GM19372 (cell line): ENCODE measurements at regions not wholly inside any gene's neighbourhood (a gene's known extent, or its start where the extent isn't known, plus 50 kb on each side); places are given as distances from the start of the nearest gene placed in this dataset.

Source experiments
- ATAC-seq: cut with Tn5 transposase; IDR thresholded peaks from one replicate; pipeline ENCODE4 v1.9.1; 2021; ENCODE audit warnings: mild to moderate bottlenecking, low read depth, moderate library complexity; ENCODE audit not compliant: unreplicated experiment

DNA sequence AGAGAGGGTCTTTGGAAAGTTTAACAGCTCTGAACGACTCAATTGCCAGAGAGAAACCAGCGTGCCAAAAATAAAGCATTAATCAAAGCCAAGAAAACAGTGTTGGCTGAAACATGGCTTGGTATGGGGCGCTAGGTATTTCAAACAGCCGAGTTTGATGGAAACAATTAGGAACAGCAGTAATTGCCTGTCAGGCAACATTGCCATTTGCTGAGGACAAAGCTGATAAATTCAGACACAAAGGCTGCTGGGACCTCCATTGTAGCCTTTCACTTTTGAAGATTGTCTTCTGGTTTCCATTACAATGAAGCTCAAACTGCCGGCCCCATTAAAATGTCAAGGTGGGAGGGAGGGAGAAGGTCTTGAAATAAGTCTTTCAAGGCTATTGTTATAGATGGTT lies 125.4 kb upstream of the SPDL1 start:
- ATAC-seq: no peak

DNA sequence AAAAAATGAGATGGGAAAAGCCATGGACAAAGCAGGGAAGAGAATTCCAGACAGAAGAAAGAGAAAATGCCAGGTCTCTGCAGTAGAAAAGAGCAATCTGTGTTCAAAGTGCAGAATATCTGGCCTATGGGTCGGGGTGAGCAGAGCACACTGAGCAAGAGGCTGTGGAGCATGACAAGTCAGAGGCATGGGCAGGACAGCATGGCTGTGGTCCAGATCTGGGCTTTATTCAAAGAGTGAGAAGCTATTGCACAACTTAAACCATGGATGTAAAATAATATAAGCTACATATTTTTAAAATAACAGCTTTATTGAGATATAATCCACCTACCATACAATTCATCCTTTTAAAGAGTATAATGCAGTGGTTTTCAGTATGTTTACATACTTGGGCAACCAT lies 133.1 kb upstream of the SPDL1 start:
- no peak for ATAC-seq

DNA sequence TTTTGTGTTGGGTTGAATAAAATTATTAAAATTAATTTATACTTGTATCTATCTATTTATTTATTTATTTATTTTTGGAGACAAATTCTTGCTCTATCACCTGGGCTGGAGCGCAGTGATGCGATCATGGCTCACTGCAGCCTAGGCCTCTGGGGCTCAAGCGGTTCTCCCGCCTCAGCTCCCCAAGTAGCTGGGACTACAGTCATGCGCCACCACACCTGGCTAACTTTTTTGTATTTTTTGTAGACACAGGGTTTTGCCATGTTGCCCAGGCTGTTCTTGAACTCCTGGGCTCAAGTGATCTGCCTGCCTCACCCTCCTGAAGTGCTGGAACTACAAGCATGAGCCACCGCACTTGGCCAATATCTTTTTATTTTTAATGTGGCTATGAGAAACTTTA lies 134.7 kb upstream of the SPDL1 start:
- ATAC-seq: no peak

DNA sequence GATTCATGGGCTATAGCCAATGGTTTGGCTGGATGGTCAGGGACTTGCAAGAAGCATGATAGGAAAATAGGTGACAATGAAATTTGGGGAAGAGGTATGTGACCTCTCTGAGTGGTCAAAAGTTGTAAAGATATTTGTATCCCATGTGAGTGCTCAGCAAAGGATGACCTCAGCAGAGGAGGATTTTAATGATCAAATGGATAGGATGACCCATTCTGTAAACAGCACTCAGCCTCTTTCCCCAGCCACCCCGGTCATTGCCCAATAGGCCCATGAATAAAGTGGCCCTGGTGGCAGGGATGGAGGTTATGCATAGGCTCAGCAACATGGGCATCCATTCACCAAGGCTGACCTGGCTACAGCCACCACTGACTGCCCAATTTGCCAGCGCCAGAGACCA lies 138.4 kb upstream of the SPDL1 start:
- no peak for ATAC-seq

DNA sequence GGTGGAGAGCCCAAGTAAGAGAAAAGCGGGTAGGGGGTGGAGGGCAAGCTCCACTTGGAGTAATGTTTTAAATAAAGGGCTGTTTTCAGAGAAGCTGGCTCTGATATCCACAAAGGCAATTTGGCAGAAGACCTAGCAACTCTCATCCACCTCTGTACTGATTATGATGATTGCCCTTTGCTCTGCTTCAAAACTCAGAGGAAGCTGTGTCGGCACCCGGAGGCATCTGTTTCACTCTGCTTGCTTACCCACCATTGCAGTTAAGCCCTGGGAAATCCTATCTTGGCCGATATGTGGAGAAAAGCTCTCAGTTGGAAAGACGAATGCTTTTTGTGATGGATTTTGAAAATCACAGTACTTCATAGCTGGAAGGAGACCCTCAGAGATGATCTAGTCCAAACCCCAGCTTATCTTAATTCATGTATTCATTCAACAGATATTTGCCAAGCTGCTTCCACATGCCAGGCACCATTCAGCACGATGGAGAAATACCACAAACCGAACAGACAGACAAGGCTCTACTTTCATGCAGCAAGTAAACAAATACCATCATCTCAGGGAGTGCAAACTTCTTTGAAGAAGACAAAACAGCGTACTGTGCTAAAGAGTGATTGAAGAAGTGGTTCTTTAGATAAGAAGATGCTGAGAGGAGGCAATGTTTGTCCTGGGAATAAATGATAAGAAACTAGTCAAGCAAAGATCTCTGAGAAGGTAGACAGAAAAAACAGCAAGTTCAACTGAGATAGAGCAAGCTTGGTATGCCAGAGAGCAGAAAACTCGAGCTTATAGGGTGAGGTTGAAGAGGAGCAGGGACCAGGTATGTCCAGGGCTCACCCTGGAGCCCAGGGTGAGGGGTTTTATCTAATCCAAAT lies 140.4 kb upstream of the SPDL1 start:
- no peak for ATAC-seq

DNA sequence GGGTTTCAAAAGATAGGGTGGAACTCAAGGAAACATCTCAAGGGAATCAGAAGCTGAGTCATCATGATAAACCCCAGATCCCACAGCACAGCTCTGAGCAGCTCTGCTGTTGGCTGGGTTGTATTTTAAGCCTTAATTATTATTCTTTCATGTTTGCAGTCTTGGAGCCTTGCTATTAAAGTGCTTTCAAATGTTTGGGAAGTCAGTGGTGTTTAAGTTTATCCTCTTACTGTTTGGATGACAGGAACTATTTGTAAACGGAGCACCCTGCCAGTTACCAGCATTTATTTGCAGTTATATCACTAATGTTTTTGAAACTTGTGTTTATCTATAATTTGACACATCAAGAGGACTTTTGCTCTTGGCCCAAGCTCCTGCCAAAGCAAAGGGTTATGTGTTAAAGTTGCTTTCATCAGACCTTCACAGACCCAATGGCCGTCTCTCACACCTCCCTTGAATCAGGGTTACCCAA lies 141.1 kb upstream of the SPDL1 start:
- no peak for ATAC-seq

DNA sequence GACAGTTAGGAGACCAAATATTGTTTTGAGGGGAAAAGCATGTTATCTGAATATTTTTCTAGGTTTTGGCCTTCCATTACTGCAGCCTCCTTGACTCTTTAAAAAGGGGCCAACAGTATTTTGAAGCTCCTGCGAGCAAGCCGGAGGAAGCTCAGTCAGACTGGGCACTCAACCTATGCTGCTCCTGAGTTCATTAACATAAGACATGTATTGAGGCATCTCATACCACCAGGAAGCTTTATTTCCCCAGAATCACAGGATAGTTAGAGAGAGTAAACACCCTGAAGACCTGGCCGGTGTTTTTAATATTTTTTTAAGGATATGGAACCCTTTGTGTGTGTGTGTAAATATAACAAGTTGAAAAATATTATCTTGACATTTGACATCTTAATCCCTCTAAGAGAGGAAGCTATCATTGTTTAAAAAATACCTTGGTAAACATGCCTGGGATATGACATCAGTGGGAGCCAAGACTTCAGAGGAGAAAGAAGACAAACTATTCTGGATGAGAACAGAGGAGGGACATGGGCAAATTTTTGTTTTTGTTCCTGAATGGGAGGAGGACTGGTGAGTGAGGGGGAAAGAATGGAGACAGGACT lies 139.3 kb upstream of the SLIT3 start:
- ATAC-seq: no peak

DNA sequence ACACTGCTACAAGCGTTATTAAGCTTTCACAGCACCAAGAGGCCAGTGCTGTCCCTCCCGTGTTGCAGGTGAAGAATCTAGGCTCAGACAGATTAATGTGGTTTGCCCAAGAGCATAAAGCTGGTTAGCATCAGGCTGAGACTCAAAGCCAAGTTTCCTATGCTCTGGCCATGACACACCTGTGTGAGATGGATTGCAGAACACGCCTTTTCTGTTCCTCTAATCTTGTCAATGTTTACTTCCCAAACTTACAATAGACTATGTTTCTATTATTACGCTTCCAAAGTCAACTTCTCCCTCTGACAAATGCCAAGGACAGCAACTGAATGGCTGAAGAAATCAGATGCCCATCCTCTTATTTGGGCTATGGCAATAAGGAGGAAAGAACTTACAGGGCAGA lies 138.4 kb upstream of the SLIT3 start:
- no peak for ATAC-seq

DNA sequence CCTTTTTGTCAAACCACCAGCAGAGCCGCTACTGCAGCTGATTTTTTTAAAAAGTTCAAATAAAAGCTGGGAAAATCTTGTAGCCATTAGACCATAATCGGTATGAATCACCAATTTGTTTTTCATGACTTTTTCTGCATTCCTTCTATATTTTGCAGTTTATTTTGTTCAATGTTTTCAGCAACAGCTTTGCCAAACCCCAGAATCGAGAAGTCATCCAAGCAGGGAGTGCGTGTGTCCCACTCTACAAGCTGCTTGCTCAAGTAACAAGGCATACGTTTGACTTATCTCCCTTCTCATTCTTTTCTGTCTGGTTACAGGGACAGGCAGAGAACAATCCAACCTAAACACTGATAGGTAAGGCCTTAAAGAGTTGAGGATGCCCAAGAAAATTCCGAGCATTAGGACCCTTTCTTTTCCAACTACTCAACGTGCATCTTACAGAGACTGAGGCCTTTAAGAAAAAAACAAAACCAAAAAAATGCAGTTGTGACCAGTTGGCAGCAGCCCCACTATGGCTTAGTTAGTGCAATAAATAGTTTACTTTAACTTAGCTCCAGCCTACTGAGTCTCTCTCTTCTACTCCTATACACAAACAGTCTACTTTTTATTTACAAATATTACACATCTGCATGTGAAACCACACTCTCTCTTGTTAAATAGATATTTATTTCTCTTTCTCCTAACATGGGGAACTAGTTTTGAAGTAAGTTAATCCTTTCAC lies 134.7 kb upstream of the SLIT3 start:
- ATAC-seq: no peak

DNA sequence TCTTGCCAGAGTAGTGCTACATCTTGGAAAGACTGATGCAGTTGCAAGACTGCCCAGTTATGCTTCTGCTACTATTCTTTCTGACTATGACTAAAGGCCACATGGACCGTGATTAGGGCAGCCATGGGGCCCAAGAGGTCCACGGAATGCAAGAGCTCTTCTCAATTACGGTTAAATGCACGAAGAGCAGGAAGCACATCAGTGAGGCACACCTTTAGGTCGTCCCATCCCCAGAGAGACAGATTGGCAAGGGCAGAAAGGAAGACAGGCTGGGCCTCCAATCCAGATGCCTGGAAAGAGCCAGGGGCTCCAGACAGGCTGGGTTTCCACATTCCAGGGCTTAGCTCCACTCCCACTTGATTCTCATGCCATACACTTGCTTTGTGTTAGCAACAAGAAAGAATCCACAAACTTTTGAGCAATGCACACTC lies 132.3 kb upstream of the SLIT3 start:
- ATAC-seq: no peak

DNA sequence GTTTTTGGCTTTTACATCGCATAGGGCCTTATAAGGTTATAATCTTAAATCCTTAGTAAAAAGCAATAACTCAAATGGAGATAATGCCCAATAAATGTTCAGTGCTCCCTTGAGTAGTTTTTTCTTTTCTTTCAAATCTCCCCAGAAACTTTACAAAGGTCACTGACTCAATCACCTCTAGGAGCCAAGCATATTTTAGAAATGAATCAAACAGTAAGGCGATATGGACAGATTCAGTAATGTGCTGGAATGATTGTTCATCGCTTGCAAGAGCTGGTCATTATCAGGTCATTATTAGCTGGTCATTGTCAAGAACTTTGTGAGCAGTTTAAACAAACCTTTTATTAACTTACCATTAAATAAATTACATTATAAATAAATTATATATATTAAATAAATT lies 130.4 kb upstream of the SLIT3 start:
- no peak for ATAC-seq

DNA sequence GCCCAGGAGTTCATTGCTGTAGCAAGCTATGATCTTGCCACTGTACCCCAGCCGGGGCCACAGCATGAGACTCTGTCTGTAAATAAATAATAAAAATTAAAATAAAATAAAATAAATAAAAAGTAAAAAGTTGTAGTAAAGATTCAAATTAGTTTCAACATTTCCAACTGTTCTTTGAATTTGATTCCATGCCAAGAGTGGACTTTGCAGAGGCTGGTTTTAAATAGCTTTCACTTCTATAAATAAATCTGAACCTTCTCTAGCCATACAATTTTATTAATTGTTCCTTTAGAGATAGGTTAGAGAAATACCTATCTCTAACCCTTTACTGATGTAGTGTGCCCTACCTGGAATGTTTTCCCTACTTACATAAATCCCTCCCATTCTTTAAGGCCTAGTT lies 129.7 kb upstream of the SLIT3 start:
- ATAC-seq: no peak

DNA sequence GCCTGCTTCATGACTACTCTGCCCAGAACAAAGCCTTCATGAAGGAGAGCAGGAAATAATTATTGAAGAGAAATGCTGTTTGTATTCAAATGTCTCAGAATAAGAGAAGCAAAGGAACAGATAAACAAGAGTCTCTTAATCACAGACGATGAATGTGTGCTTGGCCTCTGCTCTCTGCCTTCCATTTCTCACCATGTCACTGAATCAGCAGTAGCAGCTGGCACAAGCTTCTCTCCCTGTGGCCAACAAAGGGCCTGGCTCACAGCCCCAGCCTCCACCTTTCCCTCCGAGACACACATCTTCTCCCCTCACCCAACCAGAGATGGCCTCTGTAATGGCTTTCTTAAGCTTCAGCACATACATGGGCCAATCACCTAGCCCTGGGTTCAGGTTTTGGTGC lies 128.1 kb upstream of the SLIT3 start:
- no peak for ATAC-seq

DNA sequence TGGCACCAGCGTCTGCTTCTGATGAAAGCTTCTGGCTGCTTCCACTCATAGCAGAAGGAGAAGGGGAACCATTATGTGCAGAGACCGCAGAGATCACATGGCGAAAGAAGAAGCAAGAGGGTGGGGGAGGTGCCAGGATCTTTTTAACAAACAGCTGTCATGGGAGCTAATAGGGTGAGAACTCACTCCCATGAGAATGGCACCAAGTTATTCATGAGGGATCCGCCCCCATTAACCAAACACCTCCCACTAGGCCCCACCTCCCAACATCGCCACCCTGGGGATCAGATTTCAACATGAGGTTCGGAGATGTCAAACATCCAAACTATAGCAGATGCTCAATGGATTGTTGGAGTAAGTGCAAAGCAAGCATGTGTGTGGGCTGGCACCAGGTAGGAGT lies 125.8 kb upstream of the SLIT3 start:
- ATAC-seq: no peak

DNA sequence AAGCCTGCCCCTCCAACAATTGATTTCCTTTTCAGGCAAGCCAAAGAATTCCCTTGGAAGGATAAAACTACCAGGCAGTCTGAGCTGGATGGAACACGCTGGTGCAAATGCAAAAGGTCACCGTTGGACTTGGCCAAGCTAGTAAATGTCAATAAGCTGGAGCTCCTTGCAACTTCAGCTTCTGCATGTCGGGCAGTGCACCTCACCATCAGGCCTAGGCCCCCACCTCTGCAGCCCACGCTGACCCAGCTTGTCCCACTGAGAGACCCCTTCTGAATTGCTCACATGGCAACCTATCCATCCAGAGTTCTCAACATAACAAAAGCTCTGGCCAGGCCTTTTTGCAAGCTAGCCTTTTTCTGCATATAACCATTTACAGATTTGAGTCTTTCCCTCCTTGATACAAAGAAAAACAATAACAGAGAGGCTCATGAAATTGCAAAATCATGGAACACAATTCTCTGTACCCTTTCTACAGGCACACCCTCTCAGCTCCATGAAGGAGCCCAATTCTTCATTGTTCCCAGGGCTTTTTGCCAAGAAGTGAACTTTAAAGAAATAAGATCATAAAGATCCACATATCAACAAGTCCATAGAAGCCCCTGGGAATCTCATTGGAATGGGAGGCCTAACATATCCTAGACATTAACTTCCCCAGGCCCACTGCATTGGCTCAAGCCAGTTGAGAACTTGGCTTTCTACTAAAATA lies 123.9 kb upstream of the SLIT3 start:
- ATAC-seq: no peak

DNA sequence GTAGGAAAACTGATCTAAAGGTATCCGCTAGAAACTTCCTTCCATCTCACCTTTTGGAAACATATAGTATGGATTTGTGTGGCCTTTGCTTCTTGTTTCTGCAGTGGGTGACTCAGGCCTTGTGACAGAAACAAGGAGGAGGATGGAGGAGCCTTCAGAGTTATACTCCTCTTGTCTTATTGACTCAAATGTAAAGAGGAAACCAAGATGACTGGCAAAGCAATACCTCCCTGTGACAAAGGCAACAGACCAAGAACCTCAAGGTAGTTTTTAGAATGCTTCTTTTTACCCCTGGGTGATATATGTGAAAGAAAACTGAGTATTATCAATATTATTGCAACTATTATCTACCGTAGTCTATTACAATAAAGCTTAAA lies 123.3 kb upstream of the SLIT3 start:
- no peak for ATAC-seq

DNA sequence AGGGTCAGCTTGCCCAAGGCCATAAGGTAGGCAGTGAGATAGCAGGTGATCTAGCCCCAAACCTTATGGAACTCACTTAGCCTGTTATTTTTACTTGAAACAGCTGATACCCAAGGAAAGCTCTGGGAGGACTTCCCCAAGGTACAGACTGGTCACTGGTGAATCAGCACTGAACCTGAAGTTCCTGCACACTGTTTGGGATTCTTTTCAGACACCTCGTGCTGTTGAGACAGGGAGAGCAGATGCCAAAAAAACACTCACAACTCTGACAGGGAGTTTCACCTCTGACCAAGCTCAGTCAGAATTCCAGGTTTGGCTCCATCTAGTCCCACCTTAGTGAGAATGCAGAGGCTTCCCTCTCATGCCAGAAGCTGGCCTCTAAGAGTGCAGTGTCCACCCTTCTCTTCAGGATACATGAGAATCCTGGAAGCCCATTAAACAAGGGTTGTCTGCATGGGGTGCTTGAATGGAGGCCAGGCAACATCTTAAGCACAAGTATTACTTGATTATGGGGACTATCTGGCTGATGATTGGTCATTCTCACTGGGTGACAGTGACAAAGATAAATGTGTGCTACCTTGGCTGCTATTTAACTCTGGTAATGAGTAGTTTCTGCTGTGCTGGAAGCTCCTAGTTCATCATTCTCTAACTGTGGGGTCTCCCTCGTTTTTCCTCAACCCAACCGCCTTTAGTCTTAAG lies 122.8 kb upstream of the SLIT3 start:
- no peak for ATAC-seq

DNA sequence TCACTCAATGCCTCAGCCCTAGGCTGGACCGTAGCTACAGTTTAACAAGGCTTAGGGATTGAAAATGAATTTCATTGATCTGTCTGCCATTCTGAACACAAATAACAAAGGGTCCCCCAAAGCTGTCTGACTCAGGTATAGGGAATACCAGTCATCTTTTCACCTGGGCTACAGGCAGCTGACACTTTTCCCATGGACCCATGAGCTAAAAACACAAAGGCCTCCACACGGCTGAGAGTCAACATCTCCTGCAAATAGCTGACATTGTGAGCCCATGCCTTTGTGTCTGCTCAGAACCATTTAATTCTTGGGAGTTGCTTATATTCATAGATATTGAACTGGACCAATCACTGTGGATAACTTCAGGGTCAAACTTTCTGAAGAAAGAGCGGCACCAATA lies 121.1 kb upstream of the SLIT3 start:
- ATAC-seq: no peak

DNA sequence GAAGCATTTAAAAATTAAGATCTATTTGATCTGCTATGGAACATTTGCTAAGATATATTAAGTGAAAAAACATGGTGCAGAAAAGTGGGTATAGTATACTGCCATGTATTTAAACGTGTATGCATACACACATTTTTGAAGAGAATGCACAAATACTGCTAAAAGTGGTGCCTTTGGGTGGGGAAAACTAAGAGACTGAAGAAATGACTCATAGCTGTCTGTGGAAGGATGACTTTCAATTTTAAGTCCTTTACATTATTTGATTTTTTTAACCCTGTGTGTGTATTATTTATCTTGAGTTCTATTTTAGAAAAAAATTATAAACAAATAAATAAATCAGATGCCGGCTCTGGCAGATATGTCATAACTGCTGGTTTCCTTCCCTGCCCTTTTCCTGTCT lies 120.7 kb upstream of the SLIT3 start:
- ATAC-seq: no peak

DNA sequence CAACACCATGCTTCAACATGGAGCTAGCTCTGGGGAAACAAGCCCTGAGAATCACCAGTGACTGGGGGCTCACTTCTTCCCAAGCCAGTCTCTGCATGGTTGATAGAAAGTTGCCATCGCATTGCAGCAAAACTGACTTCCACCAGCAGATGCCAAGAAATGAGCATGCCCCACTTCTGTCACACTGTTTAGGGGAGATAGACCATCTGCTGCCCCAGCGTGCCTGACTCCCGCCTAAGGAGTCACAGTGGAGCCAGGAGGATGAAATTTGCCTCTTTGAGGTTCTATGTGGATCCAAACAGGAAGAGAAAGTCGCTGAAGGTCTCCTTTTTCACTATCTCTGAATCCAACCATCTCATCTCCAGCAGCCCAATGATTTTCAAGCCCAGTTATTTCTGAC lies 116.7 kb upstream of the SLIT3 start:
- ATAC-seq: no peak
